Activated CD8-positive, alpha-beta memory T cell treated with anti-CD3 and anti-CD28 coated beads, Interleukin-2, amount 10 ng/mL, durations not matched to agents 7 days and 5 days (primary cell): ENCODE measurements at regions not wholly inside any gene's neighbourhood (a gene's known extent, or its start where the extent isn't known, plus 50 kb on each side); places are given as distances from the start of the nearest gene placed in this dataset.
A peak's percentile ranks its signal among the peaks of the same experiment; 100 is the strongest.
"Not testable (repeated sequence)": the region's sequence is repeated elsewhere in the genome, so short reads cannot be mapped to it uniquely, and the experiment has no call there.

Experiments
- ATAC-seq: fragments of 150-1000 bp; cut with Tn5 transposase; one replicate; pipeline ENCODE4 v1.10.0; 2021; ENCODE audit warnings: moderate library complexity
- CTCF ChIA-PET: fragments of 350-600 bp; sonication (Branson Sonifier 250); formaldehyde crosslinking; loops from one replicate; lab custom pipeline; 2021; ENCODE audit warnings: antibody characterized with exemption; lab: Charles Lee
- DNase-seq: peaks from one replicate; pipeline ENCODE4 v3.0.0-alpha.2; 2020
- H3K27ac Mint-ChIP-seq: one replicate; pipeline ENCODE4 v1.8.0; 2021; ENCODE audit warnings: mild to moderate bottlenecking, mixed read lengths
- H3K27me3 Mint-ChIP-seq: one replicate; pipeline ENCODE4 v1.8.0; 2021; ENCODE audit warnings: mixed read lengths
- H3K36me3 Mint-ChIP-seq: one replicate; pipeline ENCODE4 v1.8.0; 2021; ENCODE audit warnings: mild to moderate bottlenecking, mixed read lengths
- H3K4me1 Mint-ChIP-seq: one replicate; pipeline ENCODE4 v1.8.0; 2021; ENCODE audit warnings: mixed read lengths
- H3K4me3 Mint-ChIP-seq: one replicate; pipeline ENCODE4 v1.8.0; 2021; ENCODE audit warnings: mild to moderate bottlenecking, moderate library complexity, mixed read lengths
- H3K9me3 Mint-ChIP-seq: one replicate; pipeline ENCODE4 v1.8.0; 2022; ENCODE audit warnings: low read depth, mixed read lengths

GRCh38 chr13:50424993-50425392 is 409.7 kb downstream of the KCNRG start:
- no peaks in the 10 kb centered on the region for H3K9me3 Mint-ChIP-seq
- CTCF ChIA-PET: no interaction called here
- peaks cover 5% of the 10 kb centered on the region for H3K27me3 Mint-ChIP-seq
- DNase-seq: no peak
- no peak overlapping the region for H3K4me3 Mint-ChIP-seq
- peaks cover 1% of the 10 kb centered on the region for H3K36me3 Mint-ChIP-seq
- peaks cover 27% of the 10 kb centered on the region for H3K4me1 Mint-ChIP-seq
- H3K27ac Mint-ChIP-seq: no peak overlapping the region
- ATAC-seq: no peak

GRCh38 chr13:50425772-50426171 is 410.5 kb downstream of the KCNRG start:
- Mint-ChIP-seq H3K27ac (no peak overlapping the region), H3K4me1 (peaks cover 27% of the 10 kb centered on the region), H3K36me3 (peaks cover 1% of the 10 kb centered on the region), H3K9me3 (no peaks in the 10 kb centered on the region), H3K4me3 (no peak overlapping the region), H3K27me3 (peaks cover 5% of the 10 kb centered on the region)
- DNase-seq: no peak
- CTCF ChIA-PET: no interaction called here
- no peak for ATAC-seq

- Mint-ChIP-seq H3K27ac (no peak overlapping the region), H3K4me3 (no peak overlapping the region), H3K9me3 (no peaks in the 10 kb centered on the region), H3K36me3 (peaks cover 1% of the 10 kb centered on the region), H3K27me3 (peaks cover 2% of the 10 kb centered on the region), H3K4me1 (peaks cover 22% of the 10 kb centered on the region)
- no peak for ATAC-seq
- DNase-seq: no peak
- CTCF ChIA-PET: no interaction called here
Measured at GRCh38 chr13:50426927-50427326, 411.7 kb downstream of the KCNRG start.

- CTCF ChIA-PET: not testable (repeated sequence)
Measured at GRCh38 chr13:50427511-50427910, 412.3 kb downstream of the KCNRG start.

GRCh38 chr13:50428183-50428877 is 413.1 kb downstream of the KCNRG start:
- H3K27me3 Mint-ChIP-seq: peaks cover 2% of the 10 kb centered on the region
- no peaks in the 10 kb centered on the region for H3K9me3 Mint-ChIP-seq
- H3K4me3 Mint-ChIP-seq: no peak overlapping the region
- peaks cover 1% of the 10 kb centered on the region for H3K36me3 Mint-ChIP-seq
- ATAC-seq: no peak
- CTCF ChIA-PET: no interaction called here
- no peak for DNase-seq
- no peak overlapping the region for H3K27ac Mint-ChIP-seq
- H3K4me1 Mint-ChIP-seq: peaks cover 10% of the 10 kb centered on the region

More at GRCh38 chr13:50427511-50427910, 412.3 kb downstream of the KCNRG start:
- H3K4me3 Mint-ChIP-seq, H3K9me3 Mint-ChIP-seq, H3K27ac Mint-ChIP-seq, DNase-seq, H3K27me3 Mint-ChIP-seq, H3K36me3 Mint-ChIP-seq: not testable (repeated sequence)
- H3K4me1 Mint-ChIP-seq: peaks cover 16% of the 10 kb centered on the region
- ATAC-seq: peak; percentile 47

GRCh38 chr13:50435011-50435410 is 408.5 kb downstream of the DLEU7 start:
- no peaks in the 10 kb centered on the region for H3K36me3 Mint-ChIP-seq
- H3K4me3 Mint-ChIP-seq: no peak overlapping the region
- no peak overlapping the region for H3K27ac Mint-ChIP-seq
- CTCF ChIA-PET: no interaction called here
- ATAC-seq (no peak), DNase-seq (no peak)
- H3K4me1 Mint-ChIP-seq: no peaks in the 10 kb centered on the region
- H3K27me3 Mint-ChIP-seq: peaks cover 4% of the 10 kb centered on the region
- no peaks in the 10 kb centered on the region for H3K9me3 Mint-ChIP-seq

- Mint-ChIP-seq H3K36me3 (no peaks in the 10 kb centered on the region), H3K27me3 (peaks cover 6% of the 10 kb centered on the region), H3K9me3 (no peaks in the 10 kb centered on the region), H3K27ac (no peak overlapping the region), H3K4me3 (no peak overlapping the region), H3K4me1 (no peaks in the 10 kb centered on the region)
- no peak for ATAC-seq
- DNase-seq: no peak
- CTCF ChIA-PET: interaction anchor here (0.6 kb wide), 1 partner anchor 347 kb away, joined by 3 read pairs; no protein-coding TSS in a partner anchor
Measured at GRCh38 chr13:50437252-50437651, 406.2 kb downstream of the DLEU7 start.

- CTCF ChIA-PET: no interaction called here
- Mint-ChIP-seq H3K9me3 (no peaks in the 10 kb centered on the region), H3K4me1 (peaks cover 3% of the 10 kb centered on the region), H3K27me3 (peaks cover 6% of the 10 kb centered on the region), H3K27ac (no peak overlapping the region), H3K36me3 (no peaks in the 10 kb centered on the region), H3K4me3 (no peak overlapping the region)
- no peak for ATAC-seq
- DNase-seq: no peak
Measured at GRCh38 chr13:50438351-50438750, 405.1 kb downstream of the DLEU7 start.

- Mint-ChIP-seq H3K36me3 (no peaks in the 10 kb centered on the region), H3K4me3 (no peak overlapping the region), H3K27ac (no peak overlapping the region), H3K27me3 (peaks cover 8% of the 10 kb centered on the region), H3K4me1 (peaks cover 3% of the 10 kb centered on the region), H3K9me3 (no peaks in the 10 kb centered on the region)
- ATAC-seq (no peak), DNase-seq (no peak)
- CTCF ChIA-PET: no interaction called here
Measured at GRCh38 chr13:50441130-50441529, 402.4 kb downstream of the DLEU7 start.

GRCh38 chr13:50444726-50445125 is 398.8 kb downstream of the DLEU7 start:
- Mint-ChIP-seq H3K9me3 (no peaks in the 10 kb centered on the region), H3K4me1 (peaks cover 3% of the 10 kb centered on the region), H3K36me3 (no peaks in the 10 kb centered on the region), H3K27me3 (peaks cover 8% of the 10 kb centered on the region), H3K4me3 (no peak overlapping the region), H3K27ac (no peak overlapping the region)
- ATAC-seq: no peak
- no peak for DNase-seq
- CTCF ChIA-PET: interaction anchor here (0.7 kb wide), 1 partner anchor 153 kb away, joined by 3 read pairs; no protein-coding TSS in a partner anchor

GRCh38 chr13:50446611-50447010 is 396.9 kb downstream of the DLEU7 start:
- H3K4me3 Mint-ChIP-seq: no peak overlapping the region
- H3K4me1 Mint-ChIP-seq: peaks cover 3% of the 10 kb centered on the region
- no peak overlapping the region for H3K27ac Mint-ChIP-seq
- ATAC-seq (no peak), DNase-seq (no peak)
- peaks cover 4% of the 10 kb centered on the region for H3K27me3 Mint-ChIP-seq
- no peaks in the 10 kb centered on the region for H3K9me3 Mint-ChIP-seq
- no peaks in the 10 kb centered on the region for H3K36me3 Mint-ChIP-seq
- CTCF ChIA-PET: no interaction called here

- DNase-seq: no peak
- no peaks in the 10 kb centered on the region for H3K9me3 Mint-ChIP-seq
- no peaks in the 10 kb centered on the region for H3K36me3 Mint-ChIP-seq
- peaks cover 4% of the 10 kb centered on the region for H3K27me3 Mint-ChIP-seq
- H3K4me3 Mint-ChIP-seq: no peak overlapping the region
- ATAC-seq: no peak
- H3K27ac Mint-ChIP-seq: no peak overlapping the region
- no peaks in the 10 kb centered on the region for H3K4me1 Mint-ChIP-seq
- CTCF ChIA-PET: no interaction called here
Measured at GRCh38 chr13:50448535-50448998, 394.9 kb downstream of the DLEU7 start.

GRCh38 chr13:50449465-50449864 is 394.0 kb downstream of the DLEU7 start:
- H3K27me3 Mint-ChIP-seq: peaks cover 4% of the 10 kb centered on the region
- H3K9me3 Mint-ChIP-seq: no peaks in the 10 kb centered on the region
- H3K4me1 Mint-ChIP-seq: no peaks in the 10 kb centered on the region
- no peak overlapping the region for H3K4me3 Mint-ChIP-seq
- no peaks in the 10 kb centered on the region for H3K36me3 Mint-ChIP-seq
- ATAC-seq (no peak), DNase-seq (no peak)
- H3K27ac Mint-ChIP-seq: no peak overlapping the region
- CTCF ChIA-PET: no interaction called here

- no peak for DNase-seq
- H3K9me3 Mint-ChIP-seq: no peaks in the 10 kb centered on the region
- ATAC-seq: no peak
- H3K4me3 Mint-ChIP-seq: no peak overlapping the region
- H3K4me1 Mint-ChIP-seq: no peaks in the 10 kb centered on the region
- no peaks in the 10 kb centered on the region for H3K36me3 Mint-ChIP-seq
- CTCF ChIA-PET: no interaction called here
- H3K27ac Mint-ChIP-seq: no peak overlapping the region
- H3K27me3 Mint-ChIP-seq: peaks cover 1% of the 10 kb centered on the region
Measured at GRCh38 chr13:50450279-50450678, 393.2 kb downstream of the DLEU7 start.
